Right lobe of liver (tissue), 6 donors: ENCODE measurements at regions not wholly inside any gene's neighbourhood (a gene's known extent, or its start where the extent isn't known, plus 50 kb on each side); places are given as distances from the start of the nearest gene placed in this dataset.
A peak's percentile ranks its signal among the peaks of the same experiment; 100 is the strongest.

Experiments
- ATAC-seq, 4 donors: fragments of 200-7000 bp; cut with Tn5 transposase; one replicate each; pipeline ENCODE4 v1.9.1; 2020; ENCODE audit warnings: mild to moderate bottlenecking in 4 of 4, moderate library complexity in 4 of 4
- DNase-seq, 3 donors: peaks; one replicate each; pipeline ENCODE4 v3.0.0-alpha.2; 2020
- H3K27ac ChIP-seq, 3 donors: fragments of 200-600 bp; one replicate each; pipeline ENCODE4 v1.8.0; 2022
- H3K27me3 ChIP-seq, 2 donors: fragments of 200-600 bp; one replicate each; pipeline ENCODE4 v1.8.0; 2022
- H3K36me3 ChIP-seq, 4 donors: fragments of 200-600 bp; sonication (generic) in 1 of 4; one replicate each; pipeline versions ENCODE4 v1.5.1 to v1.8.0; 2017 to 2022; ENCODE audit warnings: control low read depth in 1 of 4
- H3K4me1 ChIP-seq, 4 donors: fragments of 200-600 bp; sonication (generic) in 1 of 4; one replicate each; pipeline versions ENCODE4 v1.5.1 to v1.8.0; 2017 to 2022; ENCODE audit warnings: control low read depth in 1 of 4
- H3K4me3 ChIP-seq, 3 donors: fragments of 200-600 bp; one replicate each; pipeline ENCODE4 v1.8.0; 2022
- H3K9me3 ChIP-seq, 4 donors: fragments of 200-600 bp; sonication (generic) in 1 of 4; one replicate each; pipeline versions ENCODE4 v1.5.1 to v1.8.0; 2017 to 2022; ENCODE audit warnings: control low read depth in 1 of 4
- POLR2A ChIP-seq: fragments of 450-650 bp; IDR thresholded peaks from one replicate; pipeline ENCODE4 v1.6.1; 2017; ENCODE audit warnings: antibody characterized with exemption, mild to moderate bottlenecking
- WGBS: methylation state at CpG from one replicate; pipeline ENCODE4 v1.1.6; 2018; ENCODE audit warnings: low coverage, low lambda C conversion rate; ENCODE audit not compliant: insufficient coverage; ENCODE audit errors: missing lambda C conversion rate; 5-methylcytosine and 5-hydroxymethylcytosine counted together
- intact Hi-C, 2 donors: fragments of 100-400 bp; cut with DNase I; formaldehyde crosslinking; loops; one replicate each; pipeline versions ENCODE4 v1.11.2 to v1.14.1; 2022
- TF ChIP-seq, protein P1 (sequence below), 4 donors: fragments of 200-600 bp in 3 of 4; fragments of 450-650 bp in 1 of 4; IDR thresholded peaks; one replicate each; pipeline versions ENCODE4 v1.5.1 to v1.8.0; 2016 to 2022; ENCODE audit warnings: antibody characterized with exemption in 4 of 4, mild to moderate bottlenecking in 2 of 4
- donor health status: DM: no; HTN: yes; CAD: no.
- donor health status: DM: no; HTN: no; CAD: no.
- donor health status: DM: no; HTN: no; CAD: no.
- donor health status: DM: no; HTN: yes; CAD: no.
- donor health status: DM: no; HTN: yes; CAD: no.

DNA sequence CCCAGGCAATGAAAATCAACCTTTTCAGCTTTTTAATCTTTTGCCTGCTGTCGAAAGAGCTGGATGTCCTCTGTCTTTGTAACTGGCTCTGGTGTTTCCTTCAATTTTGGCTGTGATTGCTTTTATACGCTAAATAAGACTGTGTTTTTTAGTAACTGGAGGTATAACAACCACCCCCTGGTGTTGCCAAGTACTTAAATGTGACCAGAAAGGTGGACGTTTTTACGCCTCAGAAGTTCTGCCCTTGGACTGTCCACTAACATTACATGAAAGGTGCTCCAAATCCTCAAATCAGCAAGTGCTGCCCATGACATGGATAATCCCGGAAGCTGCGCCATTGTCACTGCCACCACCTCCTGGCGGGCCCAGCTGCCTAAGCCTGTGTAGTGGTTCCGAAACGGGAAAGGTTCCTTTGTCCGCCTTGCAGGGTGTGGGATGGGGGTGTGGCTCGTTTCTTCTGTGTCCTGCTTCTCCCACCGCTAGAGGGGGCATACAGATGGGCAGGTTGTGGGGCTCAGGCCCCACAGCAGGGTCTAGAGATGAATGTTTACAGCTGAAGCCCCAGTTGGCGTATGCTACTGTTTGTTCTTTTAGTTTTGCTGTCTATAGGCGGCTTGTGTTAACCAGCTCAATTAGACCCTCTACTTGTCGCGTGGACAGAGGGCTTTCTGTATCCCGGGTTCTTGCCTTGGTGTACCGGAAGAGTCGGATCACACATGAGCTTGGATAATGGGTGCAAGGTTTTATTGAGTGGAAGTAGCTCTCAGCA, 82.2 kb upstream of the SEPTIN5 start:
- no peaks in the 10 kb centered on the region for H3K9me3 ChIP-seq
- TF ChIP-seq, protein P1, sequence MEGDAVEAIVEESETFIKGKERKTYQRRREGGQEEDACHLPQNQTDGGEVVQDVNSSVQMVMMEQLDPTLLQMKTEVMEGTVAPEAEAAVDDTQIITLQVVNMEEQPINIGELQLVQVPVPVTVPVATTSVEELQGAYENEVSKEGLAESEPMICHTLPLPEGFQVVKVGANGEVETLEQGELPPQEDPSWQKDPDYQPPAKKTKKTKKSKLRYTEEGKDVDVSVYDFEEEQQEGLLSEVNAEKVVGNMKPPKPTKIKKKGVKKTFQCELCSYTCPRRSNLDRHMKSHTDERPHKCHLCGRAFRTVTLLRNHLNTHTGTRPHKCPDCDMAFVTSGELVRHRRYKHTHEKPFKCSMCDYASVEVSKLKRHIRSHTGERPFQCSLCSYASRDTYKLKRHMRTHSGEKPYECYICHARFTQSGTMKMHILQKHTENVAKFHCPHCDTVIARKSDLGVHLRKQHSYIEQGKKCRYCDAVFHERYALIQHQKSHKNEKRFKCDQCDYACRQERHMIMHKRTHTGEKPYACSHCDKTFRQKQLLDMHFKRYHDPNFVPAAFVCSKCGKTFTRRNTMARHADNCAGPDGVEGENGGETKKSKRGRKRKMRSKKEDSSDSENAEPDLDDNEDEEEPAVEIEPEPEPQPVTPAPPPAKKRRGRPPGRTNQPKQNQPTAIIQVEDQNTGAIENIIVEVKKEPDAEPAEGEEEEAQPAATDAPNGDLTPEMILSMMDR (IDR thresholded peaks at IDR 0.05): peak in 2 of 4 donors; percentile 13 to 21
- no peak for TF ChIP-seq POLR2A
- DNase-seq: no peak
- H3K27me3 ChIP-seq: no peaks in the 10 kb centered on the region
- H3K27ac ChIP-seq: no peak overlapping the region
- H3K36me3 ChIP-seq: no peaks in the 10 kb centered on the region
- intact Hi-C loops: loop anchor here in 1 of 2 donors (5.0 kb wide), 1 partner anchor 135 kb away; no protein-coding TSS in a partner anchor
- ATAC-seq: no peak
- no peaks in the 10 kb centered on the region for H3K4me1 ChIP-seq
- H3K4me3 ChIP-seq: no peak overlapping the region
- WGBS: 39% methylated on average over 14 of the region's 19 CpGs

DNA sequence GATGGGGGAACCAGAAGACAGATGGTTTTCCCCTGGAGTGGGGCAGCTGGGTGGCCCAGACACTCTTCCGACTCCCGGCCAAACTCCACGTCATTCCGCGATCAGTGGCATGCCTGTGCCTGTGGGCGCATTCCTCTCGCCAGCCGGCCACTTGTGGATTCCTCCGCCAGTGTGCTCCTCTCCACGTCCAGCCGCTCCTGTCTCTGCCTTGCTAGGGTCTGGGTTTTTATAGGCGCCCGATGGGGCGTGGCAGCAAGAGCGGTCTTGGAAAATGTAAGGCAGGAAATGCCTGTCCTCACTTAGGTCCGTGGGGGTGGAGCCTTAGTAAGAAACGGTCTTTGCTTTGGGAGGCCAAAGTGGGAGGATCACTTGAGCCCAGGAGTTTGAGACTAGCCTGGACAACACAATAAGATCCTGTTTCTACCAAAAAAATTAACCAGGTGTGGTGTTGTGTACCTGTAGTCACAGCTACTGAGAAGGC, 81.6 kb upstream of the SEPTIN5 start:
- DNase-seq: no peak
- intact Hi-C loops: loop anchor here in 1 of 2 donors (5.0 kb wide), 1 partner anchor 135 kb away; no protein-coding TSS in a partner anchor
- 38% methylated on average over 4 of the region's 17 CpGs for WGBS

DNA sequence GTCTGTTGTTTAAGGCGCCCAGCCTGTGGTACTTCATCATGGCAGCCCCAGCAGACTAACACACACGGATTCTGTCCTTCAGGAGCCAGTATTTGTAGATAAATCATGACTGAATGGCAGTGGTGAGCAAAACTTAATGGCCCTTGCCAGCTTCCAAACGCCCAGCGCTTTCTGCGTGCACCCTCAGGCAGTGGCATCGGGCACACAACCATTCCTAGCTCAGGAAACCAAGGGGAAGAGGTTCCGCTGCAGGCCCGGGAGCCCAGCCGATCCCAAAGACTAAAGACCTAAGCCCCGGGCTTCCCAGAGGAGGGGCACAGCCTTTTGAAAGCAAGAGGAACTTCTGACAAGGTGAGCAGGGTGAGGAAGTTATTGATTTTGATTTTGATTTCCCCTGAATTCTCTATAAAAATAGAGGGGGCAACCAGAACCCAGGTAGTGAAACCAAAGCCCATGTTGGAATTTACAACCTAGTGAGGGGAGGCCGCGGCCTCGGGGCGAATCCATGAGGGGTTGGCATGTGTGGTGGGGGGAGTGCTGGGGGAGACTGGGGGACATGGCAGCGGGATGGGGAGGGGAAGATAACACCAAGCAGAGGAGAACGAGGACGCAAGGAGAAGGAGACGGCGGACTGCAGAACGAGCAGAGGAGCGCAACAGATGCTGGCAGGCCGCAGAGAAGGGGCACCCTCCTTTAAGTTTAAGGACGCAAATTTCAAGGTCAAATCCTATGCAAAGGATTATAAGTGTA, 79.9 kb upstream of the SEPTIN5 start:
- 74% methylated on average over 12 of the region's 23 CpGs for WGBS
- TF ChIP-seq, protein P1 (IDR thresholded peaks at IDR 0.05): no peak
- TF ChIP-seq POLR2A: no peak
- H3K4me3 ChIP-seq: no peak overlapping the region
- H3K4me1 ChIP-seq: no peaks in the 10 kb centered on the region
- no peak for DNase-seq
- no peak overlapping the region for H3K27ac ChIP-seq
- ATAC-seq: no peak
- intact Hi-C loops: loop anchor here in 1 of 2 donors (5.0 kb wide), 1 partner anchor 137 kb away; no protein-coding TSS in a partner anchor
- no peaks in the 10 kb centered on the region for H3K36me3 ChIP-seq
- H3K27me3 ChIP-seq: no peaks in the 10 kb centered on the region
- no peaks in the 10 kb centered on the region for H3K9me3 ChIP-seq

More for the DNA sequence above, 81.6 kb upstream of the SEPTIN5 start:
- H3K4me1 ChIP-seq: no peaks in the 10 kb centered on the region
- no peak for ATAC-seq
- TF ChIP-seq, protein P1 (IDR thresholded peaks at IDR 0.05): no peak
- TF ChIP-seq POLR2A: no peak
- H3K36me3 ChIP-seq: no peaks in the 10 kb centered on the region
- H3K27me3 ChIP-seq: no peaks in the 10 kb centered on the region
- no peaks in the 10 kb centered on the region for H3K9me3 ChIP-seq
- no peak overlapping the region for H3K4me3 ChIP-seq
- no peak overlapping the region for H3K27ac ChIP-seq

DNA sequence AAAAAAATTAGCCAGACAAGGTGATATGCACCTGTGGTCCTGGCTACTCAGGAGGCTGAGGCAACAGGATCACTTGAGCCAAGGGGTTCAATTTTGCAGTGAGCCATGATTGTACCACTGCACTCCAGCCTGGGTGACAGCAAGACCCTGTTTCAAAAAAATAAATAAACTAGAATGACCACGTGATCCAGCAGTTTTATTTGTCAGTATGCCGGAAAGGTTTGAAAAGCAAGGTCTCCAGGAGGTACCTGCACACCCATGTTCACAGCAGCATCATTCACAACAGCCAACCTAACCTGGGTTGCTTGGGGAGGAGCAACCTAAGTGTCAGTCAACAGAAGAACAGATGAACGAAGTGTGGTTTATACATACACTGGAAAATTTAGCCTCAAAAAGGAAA, 78.7 kb upstream of the SEPTIN5 start:
- no peak for ATAC-seq
- intact Hi-C loops: no loop called here
- DNase-seq: no peak
- Histone ChIP-seq H3K27ac (no peak overlapping the region), H3K36me3 (no peaks in the 10 kb centered on the region), H3K9me3 (no peaks in the 10 kb centered on the region), H3K27me3 (no peaks in the 10 kb centered on the region), H3K4me3 (no peak overlapping the region), H3K4me1 (no peaks in the 10 kb centered on the region)
- 74% methylated on average over 3 of the region's 3 CpGs for WGBS
- no peak for TF ChIP-seq POLR2A
- TF ChIP-seq, protein P1 (IDR thresholded peaks at IDR 0.05): no peak
